Smooth muscle cell (in vitro differentiated cells): ENCODE measurements at regions not wholly inside any gene's neighbourhood (a gene's known extent, or its start where the extent isn't known, plus 50 kb on each side); places are given as distances from the start of the nearest gene placed in this dataset.

Source experiments
- DNase-seq: peaks from one replicate; lab custom pipeline; 2025; ENCODE audit not compliant: unreplicated experiment; lab: John Stamatoyannopoulos, UW
- H2AFZ ChIP-seq: fragments of 200-600 bp; sonication (generic); 2 replicates; pipeline ENCODE4 v1.6.0; 2016; ENCODE audit warnings: antibody characterized with exemption, low read depth, mild to moderate bottlenecking
- H3F3A ChIP-seq: fragments of 200-600 bp; sonication (generic); 2 replicates; pipeline ENCODE4 v1.6.0; 2017; ENCODE audit warnings: antibody characterized with exemption, low read depth
- H3K27ac ChIP-seq: fragments of 200-600 bp; sonication (generic); 2 replicates; pipeline ENCODE4 v1.5.1; 2016; ENCODE audit warnings: low read depth, mild to moderate bottlenecking
- H3K27me3 ChIP-seq: fragments of 200-600 bp; sonication (generic); 2 replicates; pipeline ENCODE4 v1.6.1; 2016; ENCODE audit warnings: low read depth, mild to moderate bottlenecking
- H3K36me3 ChIP-seq: fragments of 200-600 bp; sonication (generic); 2 replicates; pipeline ENCODE4 v1.5.1; 2016; ENCODE audit warnings: low read depth
- H3K4me1 ChIP-seq: fragments of 200-600 bp; sonication (generic); 2 replicates; pipeline ENCODE4 v1.5.1; 2016; ENCODE audit warnings: low read depth
- H3K4me2 ChIP-seq: fragments of 200-600 bp; sonication (generic); 2 replicates; pipeline ENCODE4 v1.6.0; 2016; ENCODE audit warnings: mild to moderate bottlenecking
- H3K4me3 ChIP-seq: fragments of 200-600 bp; sonication (generic); 2 replicates; pipeline ENCODE4 v1.5.1; 2016; ENCODE audit warnings: mild to moderate bottlenecking
- H3K79me2 ChIP-seq: fragments of 200-600 bp; sonication (generic); 2 replicates; pipeline ENCODE4 v1.6.0; 2016; ENCODE audit warnings: low read depth, mild to moderate bottlenecking
- H3K9ac ChIP-seq: fragments of 200-600 bp; sonication (generic); 2 replicates; pipeline ENCODE4 v1.6.0; 2016; ENCODE audit warnings: low read depth
- H3K9me3 ChIP-seq: fragments of 200-600 bp; sonication (generic); replicated peaks from 2 replicates; pipeline ENCODE4 v1.5.1; 2016; ENCODE audit warnings: low read depth
- H4K20me1 ChIP-seq: fragments of 200-600 bp; sonication (generic); 2 replicates; pipeline ENCODE4 v1.6.0; 2016; ENCODE audit warnings: low read depth
- WGBS: methylation state at CpG from one replicate; pipeline ENCODE4 v1.1.7; 2016; ENCODE audit warnings: low lambda C conversion rate; 5-methylcytosine and 5-hydroxymethylcytosine counted together
- TF ChIP-seq, protein P1 (sequence below): fragments of 200-600 bp; sonication (generic); IDR thresholded peaks from 2 replicates; pipeline ENCODE4 v1.5.1; 2017; ENCODE audit warnings: borderline replicate concordance, mild to moderate bottlenecking, antibody characterized with exemption; ENCODE audit not compliant: insufficient read depth, poor library complexity, severe bottlenecking

DNA sequence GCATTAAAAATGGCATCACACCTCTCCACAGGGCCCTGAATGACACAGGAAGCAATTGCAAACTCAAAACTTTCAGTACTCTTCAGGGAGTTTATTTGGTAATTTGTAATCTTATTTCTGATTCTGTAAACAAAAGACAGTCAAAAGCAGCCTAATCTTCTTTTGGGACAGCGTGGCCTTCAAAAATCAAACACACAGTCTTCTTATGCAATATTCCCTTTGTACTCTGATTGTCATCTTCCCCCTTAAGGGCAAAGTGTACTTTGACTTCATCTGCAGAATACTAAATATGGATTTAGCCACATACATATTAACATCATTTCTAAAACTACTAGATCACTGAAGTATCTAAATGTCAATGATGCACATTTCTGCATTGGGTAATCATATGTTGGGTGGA is 322.0 kb downstream of the MZT1 start:
- no peak for DNase-seq
- 86% methylated on average over 1 of the region's 1 CpG for WGBS
- Histone ChIP-seq H3K36me3 (no peaks in the 10 kb centered on the region), H3K27me3 (no peaks in the 10 kb centered on the region), H3K4me2 (no peak overlapping the region), H4K20me1 (no peaks in the 10 kb centered on the region), H3K9me3 (no peaks in the 10 kb centered on the region), H3K4me1 (no peaks in the 10 kb centered on the region), H3F3A (no peaks in the 10 kb centered on the region), H3K4me3 (no peak overlapping the region), H3K79me2 (no peaks in the 10 kb centered on the region), H3K9ac (no peak overlapping the region), H3K27ac (no peak overlapping the region), H2AFZ (no peak overlapping the region)
- TF ChIP-seq, protein P1, sequence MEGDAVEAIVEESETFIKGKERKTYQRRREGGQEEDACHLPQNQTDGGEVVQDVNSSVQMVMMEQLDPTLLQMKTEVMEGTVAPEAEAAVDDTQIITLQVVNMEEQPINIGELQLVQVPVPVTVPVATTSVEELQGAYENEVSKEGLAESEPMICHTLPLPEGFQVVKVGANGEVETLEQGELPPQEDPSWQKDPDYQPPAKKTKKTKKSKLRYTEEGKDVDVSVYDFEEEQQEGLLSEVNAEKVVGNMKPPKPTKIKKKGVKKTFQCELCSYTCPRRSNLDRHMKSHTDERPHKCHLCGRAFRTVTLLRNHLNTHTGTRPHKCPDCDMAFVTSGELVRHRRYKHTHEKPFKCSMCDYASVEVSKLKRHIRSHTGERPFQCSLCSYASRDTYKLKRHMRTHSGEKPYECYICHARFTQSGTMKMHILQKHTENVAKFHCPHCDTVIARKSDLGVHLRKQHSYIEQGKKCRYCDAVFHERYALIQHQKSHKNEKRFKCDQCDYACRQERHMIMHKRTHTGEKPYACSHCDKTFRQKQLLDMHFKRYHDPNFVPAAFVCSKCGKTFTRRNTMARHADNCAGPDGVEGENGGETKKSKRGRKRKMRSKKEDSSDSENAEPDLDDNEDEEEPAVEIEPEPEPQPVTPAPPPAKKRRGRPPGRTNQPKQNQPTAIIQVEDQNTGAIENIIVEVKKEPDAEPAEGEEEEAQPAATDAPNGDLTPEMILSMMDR = no peak

DNA sequence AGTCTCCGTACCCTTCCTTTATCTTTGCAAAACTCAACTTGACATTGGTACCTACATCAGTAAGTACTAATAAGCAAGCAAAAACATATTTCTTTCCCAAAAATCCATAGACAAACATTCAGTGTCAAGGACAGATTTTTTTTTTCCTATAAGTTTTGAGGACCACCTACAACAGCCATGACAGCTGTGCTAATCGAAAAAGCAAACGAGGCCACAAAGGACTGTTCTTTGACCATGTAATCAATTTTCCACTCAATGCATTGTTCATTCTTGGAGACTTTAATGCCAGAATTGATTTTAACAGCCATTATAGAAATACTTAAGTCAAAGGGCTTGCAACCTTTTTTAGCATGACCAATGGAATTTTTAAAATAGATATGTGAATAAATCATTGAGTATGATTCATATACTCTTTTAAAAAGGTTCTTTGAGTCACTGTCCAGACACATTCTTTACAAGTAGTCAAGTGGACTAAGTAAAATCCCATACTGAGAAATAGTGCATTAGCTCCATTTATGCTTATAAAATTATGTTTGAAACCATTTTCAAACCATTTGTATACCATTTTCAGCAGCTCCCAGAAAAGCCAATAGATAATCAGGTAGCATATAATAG is 323.9 kb downstream of the MZT1 start:
- Histone ChIP-seq H3F3A (no peaks in the 10 kb centered on the region), H3K4me2 (no peak overlapping the region), H3K27ac (no peak overlapping the region), H3K36me3 (no peaks in the 10 kb centered on the region), H3K4me3 (no peak overlapping the region), H3K79me2 (no peaks in the 10 kb centered on the region), H3K27me3 (no peaks in the 10 kb centered on the region), H4K20me1 (no peaks in the 10 kb centered on the region), H3K9ac (no peak overlapping the region), H2AFZ (no peak overlapping the region), H3K4me1 (no peaks in the 10 kb centered on the region), H3K9me3 (no peaks in the 10 kb centered on the region)
- TF ChIP-seq, protein P1 = no peak
- no peak for DNase-seq
- WGBS = 97% methylated on average over 3 of the region's 3 CpGs

DNA sequence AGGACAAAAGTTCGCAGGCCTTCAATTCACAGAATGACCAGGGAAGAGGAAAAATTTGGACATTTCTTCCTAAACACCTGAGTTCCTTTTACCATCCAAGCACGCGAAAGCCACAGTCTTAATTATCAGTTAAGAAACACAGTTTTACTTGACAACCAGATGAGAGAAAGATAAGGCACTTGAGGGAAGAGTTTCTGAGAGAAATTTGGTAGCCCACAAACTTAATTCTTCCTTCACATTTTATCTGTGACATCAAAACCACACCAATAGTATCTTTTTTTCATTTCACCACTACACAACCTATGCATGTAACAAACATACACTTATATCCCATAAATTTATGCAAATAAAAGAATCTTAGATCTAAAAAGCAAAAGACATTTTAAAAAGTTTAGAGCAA is 326.6 kb downstream of the MZT1 start:
- 82% methylated on average over 3 of the region's 3 CpGs for WGBS

More for the DNA sequence above, 326.6 kb downstream of the MZT1 start:
- no peaks in the 10 kb centered on the region for H3K4me1 ChIP-seq
- no peak overlapping the region for H3K27ac ChIP-seq
- no peaks in the 10 kb centered on the region for H3K36me3 ChIP-seq
- DNase-seq = no peak
- no peaks in the 10 kb centered on the region for H4K20me1 ChIP-seq
- H3K4me3 ChIP-seq = no peak overlapping the region
- H3K9ac ChIP-seq = no peak overlapping the region
- no peaks in the 10 kb centered on the region for H3F3A ChIP-seq
- H2AFZ ChIP-seq = no peak overlapping the region
- no peaks in the 10 kb centered on the region for H3K9me3 ChIP-seq
- no peaks in the 10 kb centered on the region for H3K79me2 ChIP-seq
- no peak overlapping the region for H3K4me2 ChIP-seq
- H3K27me3 ChIP-seq = no peaks in the 10 kb centered on the region
- TF ChIP-seq, protein P1 = no peak
